ENCODE measurements at regions not wholly inside any gene's neighbourhood (a gene's known extent, or its start where the extent isn't known, plus 50 kb on each side); places are given as distances from the start of the nearest gene placed in this dataset.

- no peak for TF ChIP-seq CTCF (IDR thresholded peaks at IDR 0.05)
- TF ChIP-seq, protein P1, sequence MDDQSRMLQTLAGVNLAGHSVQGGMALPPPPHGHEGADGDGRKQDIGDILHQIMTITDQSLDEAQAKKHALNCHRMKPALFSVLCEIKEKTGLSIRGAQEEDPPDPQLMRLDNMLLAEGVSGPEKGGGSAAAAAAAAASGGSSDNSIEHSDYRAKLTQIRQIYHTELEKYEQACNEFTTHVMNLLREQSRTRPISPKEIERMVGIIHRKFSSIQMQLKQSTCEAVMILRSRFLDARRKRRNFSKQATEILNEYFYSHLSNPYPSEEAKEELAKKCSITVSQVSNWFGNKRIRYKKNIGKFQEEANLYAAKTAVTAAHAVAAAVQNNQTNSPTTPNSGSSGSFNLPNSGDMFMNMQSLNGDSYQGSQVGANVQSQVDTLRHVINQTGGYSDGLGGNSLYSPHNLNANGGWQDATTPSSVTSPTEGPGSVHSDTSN (IDR thresholded peaks at IDR 0.05), result no peak
- TF ChIP-seq POLR2AphosphoS5 (IDR thresholded peaks at IDR 0.05; ENCODE audit: low read depth, low read length), result no peak
- no peak for TF ChIP-seq TAF1 (IDR thresholded peaks at IDR 0.05; ENCODE audit: borderline replicate concordance, low read depth, low read length)
Measured at GRCh38 chr10:3278771-3279170, 106.2 kb upstream of the PITRM1 start.

All from SK-N-SH (cell line).